ENCODE measurements at regions not wholly inside any gene's neighbourhood (a gene's known extent, or its start where the extent isn't known, plus 50 kb on each side); places are given as distances from the start of the nearest gene placed in this dataset.

GRCh38 chr7:106979551-106980357, 64.8 kb upstream of the PRKAR2B start:
- POLR2A ChIA-PET, result no interaction called here
- TF ChIP-seq RCOR1 (conservative IDR thresholded peaks at IDR 0.05; ENCODE audit: low read depth, low read length) (no peak), ESRRA (IDR thresholded peaks at IDR 0.05; ENCODE audit: low read length) (no peak), POLR2A (IDR thresholded peaks at IDR 0.05; ENCODE audit: low read depth, low read length) (no peak), HDAC2 (IDR thresholded peaks at IDR 0.05) (no peak), SIX5 (IDR thresholded peaks at IDR 0.05; ENCODE audit: low read depth, low read length, severe bottlenecking) (no peak), CEBPZ (IDR thresholded peaks at IDR 0.05; ENCODE audit: low read depth, low read length) (no peak), RUNX3 (IDR thresholded peaks at IDR 0.05; ENCODE audit: low read length) (no peak), CUX1 (IDR thresholded peaks at IDR 0.05; ENCODE audit: insufficient replicate concordance, low read depth, low read length) (no peak), POLR2AphosphoS5 (IDR thresholded peaks at IDR 0.05; ENCODE audit: low read length) (no peak), BMI1 (IDR thresholded peaks at IDR 0.05; ENCODE audit: borderline replicate concordance) (no peak), FOXM1 (IDR thresholded peaks at IDR 0.05; ENCODE audit: low read depth, low read length) (no peak), FOXK2 (IDR thresholded peaks at IDR 0.05) (no peak), JUND (IDR thresholded peaks at IDR 0.05; ENCODE audit: low read depth, low read length) (no peak), CBX5 (IDR thresholded peaks at IDR 0.05; ENCODE audit: low read depth) (no peak), TARDBP (IDR thresholded peaks at IDR 0.05; ENCODE audit: borderline replicate concordance) (no peak)

More at GRCh38 chr7:106979551-106980357, 64.8 kb upstream of the PRKAR2B start:
- FAIRE-seq (no peak), ATAC-seq (no peak), DNase-seq (ENCODE audit: low read depth, low spot score) (no peak)
- in situ Hi-C loops (cut with MboI), result no loop called here
- 39% methylated on average over 9 of the region's 9 CpGs for WGBS (ENCODE audit: insufficient coverage, insufficient replicate concordance, low lambda C conversion rate, missing lambda C conversion rate)
- Histone ChIP-seq H3K4me1 (ENCODE audit: control insufficient read depth, insufficient read depth, low read length) (no peaks in the 10 kb centered on the region), H3K27ac (ENCODE audit: control insufficient read depth, insufficient read depth) (no peak overlapping the region), H3K4me3 (no peak overlapping the region), H3K36me3 (ENCODE audit: control insufficient read depth in 2 of 2, insufficient read depth in 2 of 2, low read length in 1 of 2) (no peaks in the 10 kb centered on the region), H2AFZ (ENCODE audit: control insufficient read depth, low read depth, low read length) (no peak overlapping the region), H3K4me2 (ENCODE audit: control insufficient read depth, insufficient read depth) (no peak overlapping the region), H3K79me2 (ENCODE audit: control insufficient read depth, insufficient read depth, low read length) (no peaks in the 10 kb centered on the region), H3K9ac (ENCODE audit: control insufficient read depth, insufficient read depth, low read length) (no peak overlapping the region), H3K27me3 (replicated peaks in 1 of 2; ENCODE audit: control insufficient read depth in 2 of 2, insufficient read depth in 2 of 2, low read length in 1 of 2) (no peaks in the 10 kb centered on the region; a peak in 1 of 4 replicates), H3K9me3 (replicated peaks; ENCODE audit: control insufficient read depth, insufficient read depth, low read length) (no peaks in the 10 kb centered on the region), H4K20me1 (ENCODE audit: control insufficient read depth, insufficient read depth) (no peaks in the 10 kb centered on the region)
- ChIA-PET CTCF (interaction anchor here (0.6 to 1.1 kb wide), 2 partner anchors 69 to 500 kb away, joined by 3 read pairs; no protein-coding TSS in a partner anchor), RAD21 (ENCODE audit: unreplicated experiment) (no interaction called here), SMC1A (ENCODE audit: uncharacterized antibody, unreplicated experiment) (no interaction called here)
- BruUV-seq (replicated peaks), result no TSS peak
- intact Hi-C loops (cut with micrococcal nuclease; ENCODE audit: unreplicated experiment), result no loop called here

Data from GM12878 (cell line).